ENCODE measurements at regions not wholly inside any gene's neighbourhood (a gene's known extent, or its start where the extent isn't known, plus 50 kb on each side); places are given as distances from the start of the nearest gene placed in this dataset.

DNA sequence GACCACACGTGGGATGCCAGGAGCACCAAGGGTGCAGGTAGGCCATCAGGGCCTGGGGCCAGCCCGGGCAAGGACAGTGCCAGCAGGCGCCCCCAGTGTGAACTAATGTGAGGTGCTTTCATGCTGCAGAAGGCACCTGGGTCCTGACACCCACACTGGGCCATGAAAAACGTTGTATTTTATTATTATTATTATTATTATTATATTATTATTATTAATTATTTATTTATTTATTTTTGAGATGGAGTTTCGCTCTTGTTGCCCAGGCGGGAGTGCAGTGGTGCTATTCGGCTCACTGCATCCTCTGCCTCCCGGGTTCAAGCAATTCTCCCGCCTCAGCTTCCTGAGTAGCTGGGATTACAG lies 1267.3 kb downstream of the BRD1 start:
- no peaks in the 10 kb centered on the region for H3K4me1 ChIP-seq (ENCODE audit: control insufficient read depth, insufficient read depth, low read length)
- H3K4me3 ChIP-seq (ENCODE audit: insufficient read depth, low read depth, low read length), result no peak overlapping the region
- no peak overlapping the region for H4K5ac ChIP-seq (ENCODE audit: low read depth, low read length)
- no peak overlapping the region for H4K91ac ChIP-seq (ENCODE audit: insufficient read depth, low read depth, low read length)
- intact Hi-C loops (cut with micrococcal nuclease) (no loop called here), dilution Hi-C loops (cut with HindIII; ENCODE audit: low sequenced_read_pairs, unreplicated experiment) (no loop called here), in situ Hi-C loops (cut with MboI; ENCODE audit: low sequenced_read_pairs) (no loop called here)
- H2BK120ac ChIP-seq (ENCODE audit: low read depth, low read length), result no peak overlapping the region
- H3K23ac ChIP-seq (ENCODE audit: low read depth, low read length), result no peak overlapping the region
- H3K9me1 ChIP-seq (ENCODE audit: insufficient read depth, low read length), result no peaks in the 10 kb centered on the region
- H3K9me3 ChIP-seq (ENCODE audit: control insufficient read depth, insufficient read depth, low read length), result peaks cover 67% of the 10 kb centered on the region
- H2BK15ac ChIP-seq (ENCODE audit: low read depth, low read length), result no peak overlapping the region
- no peak for DNase-seq
- H2AFZ ChIP-seq (replicated peaks; ENCODE audit: low read length, poor library complexity), result no peak overlapping the region
- no peak overlapping the region for H3K56ac ChIP-seq (ENCODE audit: extremely low read depth, insufficient read depth, low read length)
- no peak overlapping the region for H3K9ac ChIP-seq (ENCODE audit: low read depth, low read length)
- H3K79me1 ChIP-seq (ENCODE audit: low read depth in 1 of 2, low read length in 2 of 2), result no peaks in the 10 kb centered on the region
- no peaks in the 10 kb centered on the region for H3K27me3 ChIP-seq (ENCODE audit: control insufficient read depth, insufficient read depth, low read length)
- no TSS peak for BruUV-seq (replicated peaks)
- ChIA-PET CTCF (no interaction called here), POLR2A (ENCODE audit: unreplicated experiment) (no interaction called here)
- no peak for ATAC-seq (ENCODE audit: low read depth)
- no peak overlapping the region for H2BK5ac ChIP-seq (ENCODE audit: low read depth, low read length, poor library complexity, severe bottlenecking)
- H2BK20ac ChIP-seq (ENCODE audit: low read depth, low read length), result no peak overlapping the region
- H3K4me2 ChIP-seq (ENCODE audit: low read depth, low read length), result no peak overlapping the region
- no CpG with 5 or more reads among the region's 9 CpGs for WGBS, 2 experiments (ENCODE audit: extremely low coverage in 2 of 2, insufficient read length in 1 of 2)
- no peak overlapping the region for H3K14ac ChIP-seq (replicated peaks; ENCODE audit: low read depth, low read length)
- no peaks in the 10 kb centered on the region for H4K20me1 ChIP-seq (ENCODE audit: insufficient read depth, low read length)
- H3K18ac ChIP-seq (ENCODE audit: low read depth, low read length), result no peak overlapping the region
- H2AK5ac ChIP-seq (ENCODE audit: low read depth, low read length), result no peak overlapping the region
- H4K8ac ChIP-seq (ENCODE audit: low read depth in 2 of 2, low read length in 2 of 2), result no peak overlapping the region
- H2AK9ac ChIP-seq (replicated peaks; ENCODE audit: low read depth, low read length, poor library complexity), result no peak overlapping the region
- no peaks in the 10 kb centered on the region for H3K36me3 ChIP-seq (ENCODE audit: control insufficient read depth, insufficient read depth, low read length)
- no peak for TF ChIP-seq FOS (IDR thresholded peaks at IDR 0.05; ENCODE audit: low read depth, low read length)
- no peak overlapping the region for H3K27ac ChIP-seq (ENCODE audit: insufficient read depth, low read length)
- no peak overlapping the region for H3K4ac ChIP-seq (ENCODE audit: low read depth, low read length)

Data from IMR-90 (cell line).